ENCODE measurements at regions not wholly inside any gene's neighbourhood (a gene's known extent, or its start where the extent isn't known, plus 50 kb on each side); places are given as distances from the start of the nearest gene placed in this dataset.

- ChIA-PET POLR2A (no interaction called here), CTCF (no interaction called here)
- Histone ChIP-seq H2AFZ (ENCODE audit: insufficient read depth, low read depth, low read length, poor library complexity, severe bottlenecking) (no peak overlapping the region), H3K27me3 (replicated peaks in 1 of 4; ENCODE audit: control extremely low read depth in 1 of 4, control insufficient read depth in 3 of 4, insufficient read depth in 4 of 4, low read length in 3 of 4) (no peaks in the 10 kb centered on the region), H3K4me1 (ENCODE audit: control insufficient read depth in 2 of 2, insufficient read depth in 2 of 2, low read length in 2 of 2) (no peaks in the 10 kb centered on the region), H3K27ac (ENCODE audit: low read length in 2 of 2) (no peak overlapping the region), H3K9ac (ENCODE audit: low read length) (no peak overlapping the region), H4K20me1 (ENCODE audit: control insufficient read depth, insufficient read depth, low read length, poor library complexity, severe bottlenecking) (no peaks in the 10 kb centered on the region), H3K4me2 (replicated peaks; ENCODE audit: low read depth, low read length, poor library complexity, severe bottlenecking) (no peak overlapping the region), H3K79me2 (ENCODE audit: control insufficient read depth, insufficient read depth, low read length) (no peaks in the 10 kb centered on the region), H3K36me3 (replicated peaks in 1 of 2; ENCODE audit: control extremely low read depth in 1 of 2, control insufficient read depth in 1 of 2, extremely low read depth in 1 of 2, insufficient read depth in 2 of 2, low read length in 1 of 2) (no peaks in the 10 kb centered on the region), H3K4me3 (ENCODE audit: control extremely low read depth in 1 of 5, extremely low read depth in 1 of 5, insufficient read depth in 1 of 5, low read depth in 2 of 5, low read length in 4 of 5) (no peak overlapping the region), H3K9me3 (ENCODE audit: control extremely low read depth in 1 of 3, control insufficient read depth in 2 of 3, insufficient read depth in 1 of 3, low read length in 2 of 3) (no peaks in the 10 kb centered on the region)
- DNase-seq (no peak), ATAC-seq (ENCODE audit: low read depth) (no peak)
- H3K4me3 Mint-ChIP-seq: no peak overlapping the region
- H3K27me3 Mint-ChIP-seq: no peaks in the 10 kb centered on the region
- H3K9me3 Mint-ChIP-seq (ENCODE audit: insufficient read depth): no peaks in the 10 kb centered on the region
- intact Hi-C loops (cut with micrococcal nuclease): no loop called here
- WGBS (ENCODE audit: insufficient coverage): no CpG with 5 or more reads among the region's 1 CpG
- no peak overlapping the region for H3K27ac Mint-ChIP-seq
- TF ChIP-seq, protein P1, sequence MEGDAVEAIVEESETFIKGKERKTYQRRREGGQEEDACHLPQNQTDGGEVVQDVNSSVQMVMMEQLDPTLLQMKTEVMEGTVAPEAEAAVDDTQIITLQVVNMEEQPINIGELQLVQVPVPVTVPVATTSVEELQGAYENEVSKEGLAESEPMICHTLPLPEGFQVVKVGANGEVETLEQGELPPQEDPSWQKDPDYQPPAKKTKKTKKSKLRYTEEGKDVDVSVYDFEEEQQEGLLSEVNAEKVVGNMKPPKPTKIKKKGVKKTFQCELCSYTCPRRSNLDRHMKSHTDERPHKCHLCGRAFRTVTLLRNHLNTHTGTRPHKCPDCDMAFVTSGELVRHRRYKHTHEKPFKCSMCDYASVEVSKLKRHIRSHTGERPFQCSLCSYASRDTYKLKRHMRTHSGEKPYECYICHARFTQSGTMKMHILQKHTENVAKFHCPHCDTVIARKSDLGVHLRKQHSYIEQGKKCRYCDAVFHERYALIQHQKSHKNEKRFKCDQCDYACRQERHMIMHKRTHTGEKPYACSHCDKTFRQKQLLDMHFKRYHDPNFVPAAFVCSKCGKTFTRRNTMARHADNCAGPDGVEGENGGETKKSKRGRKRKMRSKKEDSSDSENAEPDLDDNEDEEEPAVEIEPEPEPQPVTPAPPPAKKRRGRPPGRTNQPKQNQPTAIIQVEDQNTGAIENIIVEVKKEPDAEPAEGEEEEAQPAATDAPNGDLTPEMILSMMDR (IDR thresholded peaks at IDR 0.05): no peak
- no peak for TF ChIP-seq EZH2 (IDR thresholded peaks at IDR 0.05; ENCODE audit: borderline replicate concordance, insufficient read depth, low read depth, low read length, poor library complexity, severe bottlenecking)
- no peaks in the 10 kb centered on the region for H3K4me1 Mint-ChIP-seq
Measured at GRCh38 chr2:198544461-198544860, 740.1 kb downstream of the PLCL1 start.

DNA sequence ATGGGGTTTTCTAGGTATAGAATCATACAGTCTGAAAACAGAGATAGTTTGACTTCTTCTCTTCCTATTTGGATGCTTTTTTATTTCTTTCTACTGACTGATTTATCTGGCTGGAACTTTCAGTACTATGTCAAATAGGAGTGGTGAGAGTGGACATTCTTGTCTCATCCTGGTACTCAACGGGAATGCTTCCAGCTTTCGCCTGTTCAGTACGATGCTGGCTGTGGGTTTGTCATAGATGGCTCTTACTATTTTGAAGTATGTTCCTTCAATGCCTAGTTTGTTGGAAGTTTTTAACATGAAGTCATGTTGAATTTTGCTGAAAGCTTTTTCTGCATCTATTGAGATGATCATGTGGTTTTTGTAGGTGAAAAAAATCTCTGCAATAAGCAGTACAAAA, 730.4 kb downstream of the PLCL1 start:
- POLR2A ChIA-PET: no interaction called here
- H3K27me3 ChIP-seq (replicated peaks in 1 of 4; ENCODE audit: control extremely low read depth in 1 of 4, control insufficient read depth in 3 of 4, insufficient read depth in 4 of 4, low read length in 3 of 4): no peaks in the 10 kb centered on the region
- ATAC-seq (ENCODE audit: low read depth) (no peak), DNase-seq (no peak)
- no peak overlapping the region for H3K27ac ChIP-seq (ENCODE audit: low read length in 2 of 2)
- intact Hi-C loops (cut with micrococcal nuclease): no loop called here
- H3K9me3 Mint-ChIP-seq (ENCODE audit: insufficient read depth): no peaks in the 10 kb centered on the region
- no peak overlapping the region for H2AFZ ChIP-seq (ENCODE audit: insufficient read depth, low read depth, low read length, poor library complexity, severe bottlenecking)
- TF ChIP-seq, protein P1 (IDR thresholded peaks at IDR 0.05): no peak
- TF ChIP-seq EZH2 (IDR thresholded peaks at IDR 0.05; ENCODE audit: borderline replicate concordance, insufficient read depth, low read depth, low read length, poor library complexity, severe bottlenecking): no peak
- H3K36me3 ChIP-seq (replicated peaks in 1 of 2; ENCODE audit: control extremely low read depth in 1 of 2, control insufficient read depth in 1 of 2, extremely low read depth in 1 of 2, insufficient read depth in 2 of 2, low read length in 1 of 2): no peaks in the 10 kb centered on the region
- no peak overlapping the region for H3K9ac ChIP-seq (ENCODE audit: low read length)
- H4K20me1 ChIP-seq (ENCODE audit: control insufficient read depth, insufficient read depth, low read length, poor library complexity, severe bottlenecking): no peaks in the 10 kb centered on the region
- H3K4me3 ChIP-seq (ENCODE audit: control extremely low read depth in 1 of 5, extremely low read depth in 1 of 5, insufficient read depth in 1 of 5, low read depth in 2 of 5, low read length in 4 of 5): no peak overlapping the region
- H3K27me3 Mint-ChIP-seq: no peaks in the 10 kb centered on the region
- H3K4me2 ChIP-seq (replicated peaks; ENCODE audit: low read depth, low read length, poor library complexity, severe bottlenecking): no peak overlapping the region
- CTCF ChIA-PET: no interaction called here
- no peak overlapping the region for H3K4me3 Mint-ChIP-seq
- H3K4me1 ChIP-seq (ENCODE audit: control insufficient read depth in 2 of 2, insufficient read depth in 2 of 2, low read length in 2 of 2): no peaks in the 10 kb centered on the region
- H3K27ac Mint-ChIP-seq: no peak overlapping the region
- no peaks in the 10 kb centered on the region for H3K9me3 ChIP-seq (ENCODE audit: control extremely low read depth in 1 of 3, control insufficient read depth in 2 of 3, insufficient read depth in 1 of 3, low read length in 2 of 3)
- no peaks in the 10 kb centered on the region for H3K4me1 Mint-ChIP-seq
- 100% methylated on average over 3 of the region's 3 CpGs for WGBS (ENCODE audit: insufficient coverage)
- H3K79me2 ChIP-seq (ENCODE audit: control insufficient read depth, insufficient read depth, low read length): no peaks in the 10 kb centered on the region
